D721Med (cell line): ENCODE measurements at regions not wholly inside any gene's neighbourhood (a gene's known extent, or its start where the extent isn't known, plus 50 kb on each side); places are given as distances from the start of the nearest gene placed in this dataset.

Source experiments
- DNase-seq: peaks from one replicate; pipeline ENCODE4 v3.0.0; 2011; ENCODE audit warnings: low spot score; ENCODE audit not compliant: insufficient read length
- FAIRE-seq: peaks from 2 replicates; lab custom pipeline; 2011; peaks lifted over from hg19 to GRCh38; lab: Jason Lieb, UNC
- TF ChIP-seq, protein P1 (sequence below): IDR thresholded peaks from 2 replicates; pipeline ENCODE4 v1.5.1; 2012; ENCODE audit warnings: mild to moderate bottlenecking, control low read depth; ENCODE audit not compliant: insufficient read depth; ENCODE audit errors: missing control alignments

DNA sequence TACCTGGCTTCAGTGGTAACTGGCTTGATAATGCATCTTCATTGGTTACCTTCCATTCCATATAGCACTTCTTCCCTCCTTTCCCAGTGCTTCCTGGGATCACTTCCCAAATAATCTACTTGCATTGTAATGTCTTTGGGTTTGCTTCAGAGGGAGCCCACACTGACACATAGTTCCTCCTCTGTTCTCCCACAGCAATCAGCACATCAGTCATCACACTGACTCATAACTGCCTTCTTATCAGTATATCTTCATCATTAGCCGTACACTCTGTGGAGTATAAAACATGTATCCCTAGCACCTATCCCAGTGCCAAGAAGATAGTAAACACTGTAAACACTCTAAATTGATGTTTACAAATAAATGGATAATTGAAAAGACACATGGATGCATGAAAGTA is 91.4 kb upstream of the SCN10A start:
- no peak for FAIRE-seq
- TF ChIP-seq, protein P1, sequence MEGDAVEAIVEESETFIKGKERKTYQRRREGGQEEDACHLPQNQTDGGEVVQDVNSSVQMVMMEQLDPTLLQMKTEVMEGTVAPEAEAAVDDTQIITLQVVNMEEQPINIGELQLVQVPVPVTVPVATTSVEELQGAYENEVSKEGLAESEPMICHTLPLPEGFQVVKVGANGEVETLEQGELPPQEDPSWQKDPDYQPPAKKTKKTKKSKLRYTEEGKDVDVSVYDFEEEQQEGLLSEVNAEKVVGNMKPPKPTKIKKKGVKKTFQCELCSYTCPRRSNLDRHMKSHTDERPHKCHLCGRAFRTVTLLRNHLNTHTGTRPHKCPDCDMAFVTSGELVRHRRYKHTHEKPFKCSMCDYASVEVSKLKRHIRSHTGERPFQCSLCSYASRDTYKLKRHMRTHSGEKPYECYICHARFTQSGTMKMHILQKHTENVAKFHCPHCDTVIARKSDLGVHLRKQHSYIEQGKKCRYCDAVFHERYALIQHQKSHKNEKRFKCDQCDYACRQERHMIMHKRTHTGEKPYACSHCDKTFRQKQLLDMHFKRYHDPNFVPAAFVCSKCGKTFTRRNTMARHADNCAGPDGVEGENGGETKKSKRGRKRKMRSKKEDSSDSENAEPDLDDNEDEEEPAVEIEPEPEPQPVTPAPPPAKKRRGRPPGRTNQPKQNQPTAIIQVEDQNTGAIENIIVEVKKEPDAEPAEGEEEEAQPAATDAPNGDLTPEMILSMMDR = no peak
- DNase-seq = no peak

DNA sequence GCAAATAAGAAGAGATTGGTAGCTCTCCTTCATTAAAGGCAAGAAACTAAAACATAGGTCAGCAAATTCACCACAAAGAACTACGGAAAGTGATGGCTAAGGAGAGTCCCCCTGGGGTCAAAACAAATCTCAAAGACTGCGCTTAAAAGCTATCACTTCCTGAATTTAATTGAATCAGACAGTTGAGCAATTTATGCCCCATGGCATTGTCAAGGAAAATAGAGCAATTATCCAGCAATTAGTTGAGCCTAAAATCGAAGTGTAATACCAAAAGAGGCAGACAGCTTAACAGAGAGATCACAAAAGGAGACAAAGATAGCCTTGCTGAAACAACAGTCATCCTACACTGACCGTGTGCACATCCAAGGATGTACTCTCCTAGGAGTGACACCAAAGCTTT is 74.4 kb upstream of the SCN10A start:
- FAIRE-seq (no peak), DNase-seq (no peak)
- TF ChIP-seq, protein P1 = no peak

DNA sequence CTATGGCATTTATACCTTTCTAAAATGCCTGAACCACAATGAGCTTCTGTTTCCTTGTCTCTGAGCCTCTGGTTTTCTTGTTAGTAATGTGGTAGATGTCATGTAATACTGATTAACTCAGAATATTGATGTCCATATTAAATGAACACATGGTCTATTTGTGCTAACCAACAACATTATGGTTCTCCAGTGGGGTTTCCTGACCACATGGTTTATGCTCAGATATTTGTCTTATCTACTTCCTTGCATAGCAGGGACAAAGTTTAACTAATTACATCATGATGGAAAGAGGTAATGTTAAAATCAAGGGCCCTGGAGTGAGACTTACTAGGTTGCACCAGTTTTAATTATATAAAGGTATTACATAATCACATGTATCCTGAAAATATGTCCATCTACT is 62.6 kb upstream of the SCN10A start:
- TF ChIP-seq, protein P1 = no peak
- DNase-seq = no peak
- no peak for FAIRE-seq
